ENCODE measurements at regions not wholly inside any gene's neighbourhood (a gene's known extent, or its start where the extent isn't known, plus 50 kb on each side); places are given as distances from the start of the nearest gene placed in this dataset.
"Not testable (repeated sequence)": the region's sequence is repeated elsewhere in the genome, so short reads cannot be mapped to it uniquely, and the experiment has no call there.

GRCh38 chr7:410395-410910 is 109.2 kb downstream of the PDGFA start:
- Mint-ChIP-seq H3K4me1 (no peaks in the 10 kb centered on the region), H3K36me3 (ENCODE audit: low read depth) (no peaks in the 10 kb centered on the region), H3K27me3 (no peaks in the 10 kb centered on the region), H3K4me3 (no peak overlapping the region), H3K9me3 (no peaks in the 10 kb centered on the region), H3K27ac (no peak overlapping the region)
- intact Hi-C loops (cut with micrococcal nuclease) = no loop called here
- DNase-seq = no peak

- H3K36me3 Mint-ChIP-seq (ENCODE audit: low read depth); H3K9me3 Mint-ChIP-seq; H3K4me1 Mint-ChIP-seq; H3K27ac Mint-ChIP-seq; H3K27me3 Mint-ChIP-seq; DNase-seq; H3K4me3 Mint-ChIP-seq; intact Hi-C loops (cut with micrococcal nuclease): not testable (repeated sequence)
Measured at GRCh38 chr7:411116-411515, 108.5 kb downstream of the PDGFA start.

GRCh38 chr7:411677-412312 is 107.9 kb downstream of the PDGFA start:
- intact Hi-C loops (cut with micrococcal nuclease) = no loop called here
- no peaks in the 10 kb centered on the region for H3K9me3 Mint-ChIP-seq

GRCh38 chr7:412313-412710 is 107.3 kb downstream of the PDGFA start:
- Mint-ChIP-seq H3K36me3 (ENCODE audit: low read depth) (no peaks in the 10 kb centered on the region), H3K27me3 (no peaks in the 10 kb centered on the region), H3K27ac (no peak overlapping the region), H3K4me3 (no peak overlapping the region), H3K4me1 (no peaks in the 10 kb centered on the region), H3K9me3 (no peaks in the 10 kb centered on the region)
- intact Hi-C loops (cut with micrococcal nuclease) = no loop called here
- no peak for DNase-seq

More at GRCh38 chr7:411677-412312, 107.9 kb downstream of the PDGFA start:
- no peaks in the 10 kb centered on the region for H3K4me1 Mint-ChIP-seq
- H3K36me3 Mint-ChIP-seq (ENCODE audit: low read depth) = no peaks in the 10 kb centered on the region
- no peaks in the 10 kb centered on the region for H3K27me3 Mint-ChIP-seq
- H3K4me3 Mint-ChIP-seq = no peak overlapping the region
- no peak for DNase-seq
- H3K27ac Mint-ChIP-seq = no peak overlapping the region

GRCh38 chr7:414681-415560 is 104.7 kb downstream of the PDGFA start:
- Mint-ChIP-seq H3K27ac (no peak overlapping the region), H3K4me1 (no peaks in the 10 kb centered on the region), H3K9me3 (peaks cover 3% of the 10 kb centered on the region), H3K27me3 (no peaks in the 10 kb centered on the region), H3K4me3 (no peak overlapping the region), H3K36me3 (ENCODE audit: low read depth) (no peaks in the 10 kb centered on the region)
- intact Hi-C loops (cut with micrococcal nuclease) = no loop called here
- DNase-seq = no peak

- H3K36me3 Mint-ChIP-seq (ENCODE audit: low read depth) = no peaks in the 10 kb centered on the region
- H3K27me3 Mint-ChIP-seq = no peaks in the 10 kb centered on the region
- intact Hi-C loops (cut with micrococcal nuclease) = no loop called here
- no peak for DNase-seq
- no peak overlapping the region for H3K27ac Mint-ChIP-seq
- peaks cover 3% of the 10 kb centered on the region for H3K9me3 Mint-ChIP-seq
- H3K4me3 Mint-ChIP-seq = no peak overlapping the region
- H3K4me1 Mint-ChIP-seq = no peaks in the 10 kb centered on the region
Measured at GRCh38 chr7:415646-416525, 103.8 kb downstream of the PDGFA start.

GRCh38 chr7:416761-417624 is 102.7 kb downstream of the PDGFA start:
- no peaks in the 10 kb centered on the region for H3K4me1 Mint-ChIP-seq
- intact Hi-C loops (cut with micrococcal nuclease) = no loop called here
- no peaks in the 10 kb centered on the region for H3K36me3 Mint-ChIP-seq (ENCODE audit: low read depth)

GRCh38 chr7:417625-417889 is 102.1 kb downstream of the PDGFA start:
- Mint-ChIP-seq H3K27ac (no peak overlapping the region), H3K4me1 (no peaks in the 10 kb centered on the region), H3K27me3 (no peaks in the 10 kb centered on the region), H3K9me3 (peaks cover 3% of the 10 kb centered on the region), H3K36me3 (ENCODE audit: low read depth) (no peaks in the 10 kb centered on the region), H3K4me3 (no peak overlapping the region)
- intact Hi-C loops (cut with micrococcal nuclease) = no loop called here
- no peak for DNase-seq

More at GRCh38 chr7:416761-417624, 102.7 kb downstream of the PDGFA start:
- Mint-ChIP-seq H3K4me3 (no peak overlapping the region), H3K27ac (no peak overlapping the region), H3K9me3 (peaks cover 3% of the 10 kb centered on the region), H3K27me3 (no peaks in the 10 kb centered on the region)
- no peak for DNase-seq

GRCh38 chr7:417973-418601 is 101.6 kb downstream of the PDGFA start:
- no peaks in the 10 kb centered on the region for H3K36me3 Mint-ChIP-seq (ENCODE audit: low read depth)
- no peaks in the 10 kb centered on the region for H3K4me1 Mint-ChIP-seq
- no peak overlapping the region for H3K27ac Mint-ChIP-seq
- no peak for DNase-seq
- H3K9me3 Mint-ChIP-seq = peaks cover 3% of the 10 kb centered on the region
- no peaks in the 10 kb centered on the region for H3K27me3 Mint-ChIP-seq
- intact Hi-C loops (cut with micrococcal nuclease) = no loop called here
- H3K4me3 Mint-ChIP-seq = no peak overlapping the region

GRCh38 chr7:418636-419280 is 100.9 kb downstream of the PDGFA start:
- no peaks in the 10 kb centered on the region for H3K4me1 Mint-ChIP-seq
- no peaks in the 10 kb centered on the region for H3K36me3 Mint-ChIP-seq (ENCODE audit: low read depth)
- intact Hi-C loops (cut with micrococcal nuclease) = no loop called here
- H3K27ac Mint-ChIP-seq = no peak overlapping the region
- no peak overlapping the region for H3K4me3 Mint-ChIP-seq
- DNase-seq = no peak
- H3K9me3 Mint-ChIP-seq = peaks cover 3% of the 10 kb centered on the region
- no peaks in the 10 kb centered on the region for H3K27me3 Mint-ChIP-seq

- Mint-ChIP-seq H3K4me1 (no peaks in the 10 kb centered on the region), H3K27ac (no peak overlapping the region), H3K9me3 (peaks cover 3% of the 10 kb centered on the region), H3K36me3 (ENCODE audit: low read depth) (no peaks in the 10 kb centered on the region), H3K4me3 (no peak overlapping the region), H3K27me3 (no peaks in the 10 kb centered on the region)
- intact Hi-C loops (cut with micrococcal nuclease) = no loop called here
- no peak for DNase-seq
Measured at GRCh38 chr7:420142-421093, 99.2 kb downstream of the PDGFA start.
